Astrocyte of the spinal cord (primary cell): ENCODE measurements at regions not wholly inside any gene's neighbourhood (a gene's known extent, or its start where the extent isn't known, plus 50 kb on each side); places are given as distances from the start of the nearest gene placed in this dataset.
"Not testable (repeated sequence)": the region's sequence is repeated elsewhere in the genome, so short reads cannot be mapped to it uniquely, and the experiment has no call there.

Source experiments
- DNase-seq: peaks from one replicate; pipeline ENCODE4 v3.0.0; 2011; ENCODE audit warnings: low read depth, low spot score
- H3K4me3 ChIP-seq: 2 replicates; pipeline ENCODE4 v1.5.1; 2011; ENCODE audit warnings: low read depth, mild to moderate bottlenecking, low read length, moderate library complexity
- in situ Hi-C: cut with HindIII; loops from 2 replicates; pipeline ENCODE4 v1.10.0; 2017; ENCODE audit warnings: low sequenced_read_pairs
- TF ChIP-seq, protein P1 (sequence below): IDR thresholded peaks from 2 replicates; pipeline ENCODE4 v1.5.1; 2012; ENCODE audit warnings: low read depth, mild to moderate bottlenecking, low read length, inconsistent platforms

DNA sequence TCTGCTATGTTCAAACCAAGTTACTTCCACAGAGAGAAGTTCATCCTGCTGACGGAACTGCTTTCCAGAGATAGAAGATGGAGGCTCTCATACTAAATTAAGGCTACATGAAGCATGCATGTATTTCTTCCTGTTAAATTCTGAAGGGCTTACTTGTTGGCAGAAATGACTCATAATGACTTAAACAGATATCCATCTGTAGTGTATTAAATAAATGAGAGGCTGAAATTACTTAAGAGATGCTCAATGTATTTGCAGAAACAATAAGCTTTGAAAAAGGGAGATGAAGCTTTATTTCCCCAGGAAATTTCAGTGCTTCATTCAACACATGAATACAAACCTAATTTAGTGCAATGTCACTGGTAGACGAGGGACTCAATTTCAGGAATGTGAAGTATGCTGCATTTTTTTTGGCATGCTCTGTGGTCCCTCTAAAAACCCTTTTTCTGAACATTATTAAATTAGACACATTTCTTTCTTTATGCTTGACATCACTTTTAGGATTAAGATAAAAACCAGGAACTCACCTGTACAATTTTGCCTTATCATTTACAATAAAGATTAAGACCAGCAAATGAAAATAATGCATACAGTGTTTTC, 759.1 kb upstream of the POU3F4 start:
- DNase-seq = peak; percentile 37
- in situ Hi-C loops = no loop called here
- TF ChIP-seq, protein P1, sequence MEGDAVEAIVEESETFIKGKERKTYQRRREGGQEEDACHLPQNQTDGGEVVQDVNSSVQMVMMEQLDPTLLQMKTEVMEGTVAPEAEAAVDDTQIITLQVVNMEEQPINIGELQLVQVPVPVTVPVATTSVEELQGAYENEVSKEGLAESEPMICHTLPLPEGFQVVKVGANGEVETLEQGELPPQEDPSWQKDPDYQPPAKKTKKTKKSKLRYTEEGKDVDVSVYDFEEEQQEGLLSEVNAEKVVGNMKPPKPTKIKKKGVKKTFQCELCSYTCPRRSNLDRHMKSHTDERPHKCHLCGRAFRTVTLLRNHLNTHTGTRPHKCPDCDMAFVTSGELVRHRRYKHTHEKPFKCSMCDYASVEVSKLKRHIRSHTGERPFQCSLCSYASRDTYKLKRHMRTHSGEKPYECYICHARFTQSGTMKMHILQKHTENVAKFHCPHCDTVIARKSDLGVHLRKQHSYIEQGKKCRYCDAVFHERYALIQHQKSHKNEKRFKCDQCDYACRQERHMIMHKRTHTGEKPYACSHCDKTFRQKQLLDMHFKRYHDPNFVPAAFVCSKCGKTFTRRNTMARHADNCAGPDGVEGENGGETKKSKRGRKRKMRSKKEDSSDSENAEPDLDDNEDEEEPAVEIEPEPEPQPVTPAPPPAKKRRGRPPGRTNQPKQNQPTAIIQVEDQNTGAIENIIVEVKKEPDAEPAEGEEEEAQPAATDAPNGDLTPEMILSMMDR = no peak
- no peak overlapping the region for H3K4me3 ChIP-seq

DNA sequence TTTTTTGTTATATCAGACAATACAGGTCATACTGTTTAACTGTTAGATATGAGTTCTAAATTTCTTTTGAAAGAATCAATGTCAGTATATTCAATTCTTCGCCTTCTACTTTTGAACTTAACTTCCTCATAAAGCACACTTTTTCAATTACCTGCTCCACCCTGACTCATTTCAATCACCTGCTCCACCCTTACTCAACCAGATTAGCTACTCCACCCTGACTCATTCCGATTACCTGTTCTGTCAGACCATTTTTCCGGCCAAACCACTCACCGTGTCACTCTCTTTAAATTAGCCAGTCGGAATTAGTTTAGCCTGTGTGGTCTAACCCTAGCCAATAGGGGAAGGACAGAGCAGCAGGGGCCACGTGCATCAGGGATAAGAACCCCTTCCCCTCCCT, 751.8 kb upstream of the POU3F4 start:
- H3K4me3 ChIP-seq = no peak overlapping the region
- in situ Hi-C loops = no loop called here
- TF ChIP-seq, protein P1 = no peak
- DNase-seq = no peak

DNA sequence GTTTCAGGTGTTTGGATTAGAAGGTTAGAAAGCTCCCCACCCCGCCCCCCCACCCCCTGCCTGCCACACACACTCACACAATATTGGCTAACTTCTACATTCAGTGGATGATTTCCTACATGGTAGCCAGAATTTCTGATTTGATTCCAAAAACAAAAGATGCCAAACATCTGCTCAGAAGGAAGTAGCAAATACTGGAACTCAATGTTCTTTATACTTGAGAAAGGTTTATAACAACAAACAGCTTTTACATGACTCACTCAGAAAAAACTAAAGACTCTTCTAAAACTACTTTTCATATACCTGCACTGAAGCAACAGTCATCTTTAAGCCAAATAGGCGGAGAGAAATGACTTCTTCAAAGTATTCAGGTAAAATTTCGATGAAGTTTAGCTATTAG, 750.5 kb upstream of the POU3F4 start:
- DNase-seq = peak; percentile 55
- in situ Hi-C loops = no loop called here
- TF ChIP-seq, protein P1 = no peak
- H3K4me3 ChIP-seq = no peak overlapping the region

DNA sequence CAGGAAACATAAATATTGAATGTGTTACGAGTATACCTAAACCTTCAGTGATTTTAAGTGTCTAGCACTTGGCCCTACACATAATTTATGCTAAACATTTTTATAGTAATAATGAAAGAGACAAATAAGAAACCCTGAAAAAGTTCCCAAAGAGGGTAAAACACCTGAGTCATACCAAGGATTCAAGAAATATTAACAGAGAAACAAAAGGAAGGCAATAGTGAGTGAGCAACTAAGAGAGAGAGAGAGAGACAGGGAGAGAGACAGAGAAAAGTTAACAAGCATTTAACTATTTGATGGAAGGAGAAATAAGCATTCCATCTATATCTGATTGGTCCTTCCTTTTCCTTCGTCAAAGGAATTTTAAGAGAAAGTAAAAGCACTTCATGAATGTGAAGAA, 743.6 kb upstream of the POU3F4 start:
- DNase-seq = no peak
- TF ChIP-seq, protein P1 = no peak
- H3K4me3 ChIP-seq = no peak overlapping the region
- in situ Hi-C loops = no loop called here

DNA sequence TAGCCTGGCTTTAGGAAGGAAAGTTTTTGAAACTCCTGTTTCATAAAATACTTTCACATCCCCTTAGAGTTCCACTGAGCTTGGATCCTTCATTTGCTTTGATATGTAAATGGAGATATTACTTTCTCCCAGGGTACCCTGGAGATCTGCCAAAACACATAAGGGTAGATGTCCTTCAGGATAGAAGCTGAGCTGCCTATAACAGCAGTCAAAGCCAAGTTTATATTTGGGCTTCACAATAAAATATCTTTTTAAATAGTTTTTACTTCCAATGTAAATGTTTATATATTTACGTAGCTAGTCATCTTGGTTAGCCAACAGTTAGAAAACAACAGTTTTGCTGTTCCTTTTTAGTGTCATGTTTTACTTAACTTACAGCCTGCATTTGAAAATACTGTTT, 742.3 kb upstream of the POU3F4 start:
- in situ Hi-C loops = no loop called here
- peak; percentile 44 for DNase-seq
- TF ChIP-seq, protein P1 = no peak
- H3K4me3 ChIP-seq = no peak overlapping the region

DNA sequence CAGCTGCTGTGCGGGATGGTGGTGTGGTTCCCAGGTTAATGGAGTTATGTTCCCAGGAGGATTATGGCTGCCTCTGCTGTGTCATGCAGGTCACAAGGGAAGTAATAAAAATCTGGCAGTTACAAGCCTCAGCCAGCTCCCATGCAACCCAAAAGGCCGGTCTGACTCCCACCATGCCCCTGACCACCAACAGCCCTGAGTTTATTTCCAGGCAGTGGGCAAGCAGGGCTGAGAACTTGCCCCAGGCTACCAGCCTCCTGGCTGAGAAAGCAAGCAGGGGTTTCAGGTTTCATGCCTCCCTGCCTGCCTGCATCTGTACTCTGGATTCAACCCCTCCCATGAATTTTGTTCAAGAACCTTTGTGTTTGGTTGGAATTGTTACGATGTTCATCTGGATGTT, 732.7 kb upstream of the POU3F4 start:
- TF ChIP-seq, protein P1 = no peak
- in situ Hi-C loops = no loop called here
- no peak overlapping the region for H3K4me3 ChIP-seq
- DNase-seq = no peak

DNA sequence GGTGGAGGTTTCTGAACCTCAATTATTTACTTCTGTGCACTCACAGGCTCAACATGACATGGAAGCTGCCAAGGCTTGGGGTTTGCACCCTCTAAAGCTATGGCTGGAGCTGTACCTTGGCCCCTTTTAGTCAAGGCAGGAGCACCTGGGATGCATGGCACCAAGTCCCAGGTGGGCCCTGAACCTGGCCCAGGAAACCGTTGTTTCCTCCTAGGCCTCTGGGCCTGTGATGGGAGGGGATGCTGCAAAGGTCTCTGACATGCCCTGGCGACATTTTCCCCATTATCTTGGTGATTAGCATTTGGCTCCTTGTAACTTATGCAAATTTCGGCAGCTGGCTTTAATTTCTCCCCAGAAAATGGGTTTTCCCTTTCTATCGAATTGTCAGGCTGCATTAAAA, 726.1 kb upstream of the POU3F4 start:
- H3K4me3 ChIP-seq = no peak overlapping the region
- TF ChIP-seq, protein P1 = no peak
- DNase-seq = no peak
- in situ Hi-C loops = no loop called here

DNA sequence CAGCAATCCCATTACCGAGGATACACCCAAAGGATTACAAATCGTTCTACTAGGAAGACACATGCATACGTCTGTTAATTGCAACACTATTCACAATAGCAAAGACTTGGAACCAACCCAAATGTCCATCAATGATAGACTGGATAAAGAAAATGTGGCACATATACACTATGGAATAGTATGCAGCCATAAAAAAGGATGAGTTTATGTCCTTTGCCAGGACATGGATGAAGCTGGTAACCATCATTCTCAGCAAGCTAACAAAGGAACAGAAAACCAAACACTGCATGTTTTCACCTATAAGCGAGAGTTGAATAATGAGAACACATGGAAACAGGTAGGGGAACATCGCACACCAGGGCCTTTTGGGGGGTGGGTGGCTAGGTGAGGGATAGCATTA, 695.2 kb upstream of the POU3F4 start:
- in situ Hi-C loops, DNase-seq, H3K4me3 ChIP-seq: not testable (repeated sequence)
